ENCODE measurements at regions not wholly inside any gene's neighbourhood (a gene's known extent, or its start where the extent isn't known, plus 50 kb on each side); places are given as distances from the start of the nearest gene placed in this dataset.
A peak's percentile ranks its signal among the peaks of the same experiment; 100 is the strongest.

DNA sequence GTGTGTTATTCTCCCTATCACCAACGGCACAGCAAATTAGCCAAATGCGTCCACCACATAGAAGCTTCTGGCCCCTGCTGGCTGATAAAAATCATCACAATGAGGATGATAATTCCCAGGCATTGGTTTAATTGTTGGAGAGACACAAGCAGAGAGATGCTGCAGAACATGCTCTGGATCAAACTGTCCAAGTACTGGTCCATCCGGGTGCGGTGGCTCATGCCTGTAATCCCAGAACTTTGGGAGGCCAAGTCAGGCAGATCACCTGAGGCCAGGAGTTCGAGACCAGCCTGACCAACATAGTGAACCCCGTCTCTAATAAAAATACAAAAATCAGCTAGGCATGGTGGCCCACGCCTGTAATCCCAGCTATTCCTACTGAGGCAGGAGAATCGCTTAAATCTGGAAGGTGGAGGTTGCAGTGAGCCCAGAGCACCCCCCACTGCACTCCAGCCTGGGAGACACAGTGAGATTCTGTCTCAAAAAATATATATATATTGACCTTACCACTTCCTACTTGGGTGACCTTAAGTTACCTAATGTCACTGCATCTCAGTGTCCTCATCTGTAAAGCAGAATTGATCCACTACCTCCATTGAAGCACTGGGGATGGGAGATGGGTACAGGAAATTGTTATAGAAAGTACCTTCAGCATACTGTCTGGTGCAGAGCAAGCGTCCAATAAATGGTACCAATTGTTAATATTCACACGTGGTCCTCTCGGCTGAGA lies 83.7 kb upstream of the EGLN3 start:
- Histone ChIP-seq H3K27me3 (ENCODE audit: control insufficient read depth in 1 of 2, insufficient read depth in 2 of 2, low read length in 2 of 2) (no peaks in the 10 kb centered on the region), H2AFZ (ENCODE audit: low read length) (no peak overlapping the region), H3K4me3 (replicated peaks in 1 of 3; ENCODE audit: insufficient read depth in 1 of 3, low read depth in 2 of 3, low read length in 3 of 3) (peak overlapping the region in 1 of 3 experiments; percentile 65; a peak in 2 of 6 replicates), H4K20me1 (ENCODE audit: insufficient read depth, low read length) (no peaks in the 10 kb centered on the region), H3K36me3 (replicated peaks in 1 of 2; ENCODE audit: control insufficient read depth in 1 of 2, insufficient read depth in 2 of 2, low read length in 2 of 2) (no peaks in the 10 kb centered on the region), H3K79me2 (ENCODE audit: insufficient read depth, low read length) (no peaks in the 10 kb centered on the region), H3K9me3 (ENCODE audit: low read length) (no peaks in the 10 kb centered on the region), H3K27ac (ENCODE audit: extremely low read length, insufficient read depth, low read length) (peak overlapping the region; percentile 78), H3K4me1 (ENCODE audit: insufficient read depth, low read length) (peaks cover 92% of the 10 kb centered on the region), H3K9ac (ENCODE audit: insufficient read depth, low read depth, low read length) (peak overlapping the region; percentile 64), H3K4me2 (ENCODE audit: low read depth, low read length) (peak overlapping the region; percentile 72)
- POLR2A ChIA-PET: interaction anchor here (1.0 to 5.3 kb wide), 13 partner anchors 9 to 1792 kb away, joined by 3 to 72 read pairs (median 5); no protein-coding TSS in a partner anchor
- CTCF ChIA-PET (ENCODE audit: low intra/inter-chr PET ratio, low total read pairs): interaction anchor here (0.5 kb wide), 1 partner anchor 17 kb away, joined by 3 read pairs; no protein-coding TSS in a partner anchor
- intact Hi-C loops (cut with micrococcal nuclease; ENCODE audit: unreplicated experiment): loop anchor here (1.0 kb wide), 2 partner anchors 9 to 10 kb away; no protein-coding TSS in a partner anchor
- no peak for FAIRE-seq
- BruUV-seq (replicated peaks): no TSS peak
- 72% methylated on average over 11 of the region's 11 CpGs for WGBS (ENCODE audit: low lambda C conversion rate)
- no peak for DNase-seq (ENCODE audit: low spot score)
- no peak for ATAC-seq
- in situ Hi-C loops (cut with HindIII; ENCODE audit: extremely low pct_ligation_motif_present, low pct_unique_long_range_greater_than_20kb): loop anchor here (25.0 kb wide), 1 partner anchor 428 kb away; the partner anchor contains the start of gene SPTSSA
- 0 out of 2 replicates have a peak, but pooled peaks have one; percentile 81 for TF ChIP-seq CC2D1A (CRISPR knock-in tag; IDR thresholded peaks at IDR 0.05)
- TF ChIP-seq, protein P1, sequence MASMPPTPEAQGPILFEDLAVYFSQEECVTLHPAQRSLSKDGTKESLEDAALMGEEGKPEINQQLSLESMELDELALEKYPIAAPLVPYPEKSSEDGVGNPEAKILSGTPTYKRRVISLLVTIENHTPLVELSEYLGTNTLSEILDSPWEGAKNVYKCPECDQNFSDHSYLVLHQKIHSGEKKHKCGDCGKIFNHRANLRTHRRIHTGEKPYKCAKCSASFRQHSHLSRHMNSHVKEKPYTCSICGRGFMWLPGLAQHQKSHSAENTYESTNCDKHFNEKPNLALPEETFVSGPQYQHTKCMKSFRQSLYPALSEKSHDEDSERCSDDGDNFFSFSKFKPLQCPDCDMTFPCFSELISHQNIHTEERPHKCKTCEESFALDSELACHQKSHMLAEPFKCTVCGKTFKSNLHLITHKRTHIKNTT (CRISPR knock-in tag; IDR thresholded peaks at IDR 0.05): no peak
- TF ChIP-seq, protein P2, sequence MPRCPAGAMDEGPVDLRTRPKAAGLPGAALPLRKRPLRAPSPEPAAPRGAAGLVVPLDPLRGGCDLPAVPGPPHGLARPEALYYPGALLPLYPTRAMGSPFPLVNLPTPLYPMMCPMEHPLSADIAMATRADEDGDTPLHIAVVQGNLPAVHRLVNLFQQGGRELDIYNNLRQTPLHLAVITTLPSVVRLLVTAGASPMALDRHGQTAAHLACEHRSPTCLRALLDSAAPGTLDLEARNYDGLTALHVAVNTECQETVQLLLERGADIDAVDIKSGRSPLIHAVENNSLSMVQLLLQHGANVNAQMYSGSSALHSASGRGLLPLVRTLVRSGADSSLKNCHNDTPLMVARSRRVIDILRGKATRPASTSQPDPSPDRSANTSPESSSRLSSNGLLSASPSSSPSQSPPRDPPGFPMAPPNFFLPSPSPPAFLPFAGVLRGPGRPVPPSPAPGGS (CRISPR knock-in tag; IDR thresholded peaks at IDR 0.05): 0 out of 2 replicates have a peak, but pooled peaks have one; percentile 9
- TF ChIP-seq ZNF230 (CRISPR knock-in tag; IDR thresholded peaks at IDR 0.05): peak; percentile 77
- TF ChIP-seq, protein P3, sequence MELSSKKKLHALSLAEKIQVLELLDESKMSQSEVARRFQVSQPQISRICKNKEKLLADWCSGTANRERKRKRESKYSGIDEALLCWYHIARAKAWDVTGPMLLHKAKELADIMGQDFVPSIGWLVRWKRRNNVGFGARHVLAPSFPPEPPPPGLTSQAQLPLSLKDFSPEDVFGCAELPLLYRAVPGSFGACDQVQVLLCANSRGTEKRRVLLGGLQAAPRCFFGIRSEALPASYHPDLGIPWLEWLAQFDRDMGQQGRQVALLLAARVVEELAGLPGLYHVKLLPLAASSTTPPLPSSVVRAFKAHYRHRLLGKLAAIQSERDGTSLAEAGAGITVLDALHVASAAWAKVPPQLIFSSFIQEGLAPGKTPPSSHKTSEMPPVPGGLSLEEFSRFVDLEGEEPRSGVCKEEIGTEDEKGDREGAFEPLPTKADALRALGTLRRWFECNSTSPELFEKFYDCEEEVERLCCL (CRISPR knock-in tag; IDR thresholded peaks at IDR 0.05; ENCODE audit: borderline replicate concordance): 0 out of 2 replicates have a peak, but pooled peaks have one; percentile 72
- TF ChIP-seq ATF7-NPFF (CRISPR knock-in tag; IDR thresholded peaks at IDR 0.05; ENCODE audit: low read depth): peak; percentile 38; the same call in 1 of the 2 replicates
- TF ChIP-seq ZNF572 (CRISPR knock-in tag; IDR thresholded peaks at IDR 0.05): 0 out of 2 replicates have a peak, but pooled peaks have one; percentile 72
- TF ChIP-seq, protein P4, sequence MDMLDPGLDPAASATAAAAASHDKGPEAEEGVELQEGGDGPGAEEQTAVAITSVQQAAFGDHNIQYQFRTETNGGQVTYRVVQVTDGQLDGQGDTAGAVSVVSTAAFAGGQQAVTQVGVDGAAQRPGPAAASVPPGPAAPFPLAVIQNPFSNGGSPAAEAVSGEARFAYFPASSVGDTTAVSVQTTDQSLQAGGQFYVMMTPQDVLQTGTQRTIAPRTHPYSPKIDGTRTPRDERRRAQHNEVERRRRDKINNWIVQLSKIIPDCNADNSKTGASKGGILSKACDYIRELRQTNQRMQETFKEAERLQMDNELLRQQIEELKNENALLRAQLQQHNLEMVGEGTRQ (IDR thresholded peaks at IDR 0.05; ENCODE audit: low read depth, low read length): 0 out of 2 replicates have a peak, but pooled peaks have one; percentile 14
- TF ChIP-seq, protein P4 (CRISPR knock-in tag; IDR thresholded peaks at IDR 0.05; ENCODE audit: borderline replicate concordance): no peak; the same call in none of the 2 replicates
- TF ChIP-seq RARA (CRISPR knock-in tag; IDR thresholded peaks at IDR 0.05): no peak
- 0 out of 2 replicates have a peak, but pooled peaks have one; percentile 68 for TF ChIP-seq ZNF678 (CRISPR knock-in tag; IDR thresholded peaks at IDR 0.05)
- TF ChIP-seq ZNF619 (CRISPR knock-in tag; IDR thresholded peaks at IDR 0.05): peak; percentile 38; the same call in 1 of the 2 replicates
- TF ChIP-seq, protein P5, sequence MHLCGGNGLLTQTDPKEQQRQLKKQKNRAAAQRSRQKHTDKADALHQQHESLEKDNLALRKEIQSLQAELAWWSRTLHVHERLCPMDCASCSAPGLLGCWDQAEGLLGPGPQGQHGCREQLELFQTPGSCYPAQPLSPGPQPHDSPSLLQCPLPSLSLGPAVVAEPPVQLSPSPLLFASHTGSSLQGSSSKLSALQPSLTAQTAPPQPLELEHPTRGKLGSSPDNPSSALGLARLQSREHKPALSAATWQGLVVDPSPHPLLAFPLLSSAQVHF (CRISPR knock-in tag; IDR thresholded peaks at IDR 0.05): 0 out of 2 replicates have a peak, but pooled peaks have one; percentile 19
- peak; percentile 87 for TF ChIP-seq ZC3H13 (CRISPR knock-in tag; IDR thresholded peaks at IDR 0.05)
- no peak for TF ChIP-seq MED8 (CRISPR knock-in tag; IDR thresholded peaks at IDR 0.05; ENCODE audit: insufficient replicate concordance)

Measured in HepG2 (cell line).